Ramos (cell line): ENCODE measurements at regions not wholly inside any gene's neighbourhood (a gene's known extent, or its start where the extent isn't known, plus 50 kb on each side); places are given as distances from the start of the nearest gene placed in this dataset.

Experiments used
- in situ Hi-C: fragments of 300-500 bp; cut with MboI; formaldehyde crosslinking; loops from one replicate; pipeline ENCODE4 v1.14.3; 2022; ENCODE audit warnings: low sequenced_read_pairs; ENCODE audit not compliant: unreplicated experiment

- in situ Hi-C loops, result no loop called here
Measured at GRCh38 chr2:240308111-240308651, 127.3 kb upstream of the GPC1 start.

- in situ Hi-C loops, result no loop called here
Measured at GRCh38 chr2:240309214-240309613, 126.2 kb upstream of the GPC1 start.

- in situ Hi-C loops, result no loop called here
Measured at GRCh38 chr2:240310201-240310600, 125.3 kb upstream of the GPC1 start.

GRCh38 chr2:240310645-240311044 lies 124.8 kb upstream of the GPC1 start:
- in situ Hi-C loops, result no loop called here

DNA sequence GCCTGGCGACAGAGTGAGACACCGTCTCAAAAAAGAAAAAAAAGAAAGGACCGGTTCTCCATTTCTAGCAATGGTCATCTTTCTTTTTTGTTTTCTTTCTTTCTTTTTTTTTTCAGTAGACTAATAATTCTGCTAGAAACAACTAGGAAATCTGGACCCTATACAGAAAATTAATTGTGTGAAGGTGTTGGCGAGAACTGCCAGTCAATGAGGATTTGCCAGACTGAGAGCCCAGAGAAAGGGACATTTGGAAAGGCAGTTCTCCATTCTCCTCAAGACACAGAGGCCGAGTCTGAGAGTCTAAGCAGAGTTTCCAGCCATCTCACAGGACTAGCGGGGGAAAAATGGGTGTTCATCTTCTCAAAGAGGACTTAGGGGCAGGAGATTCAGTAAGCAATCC lies 123.6 kb upstream of the GPC1 start:
- in situ Hi-C loops, result no loop called here

DNA sequence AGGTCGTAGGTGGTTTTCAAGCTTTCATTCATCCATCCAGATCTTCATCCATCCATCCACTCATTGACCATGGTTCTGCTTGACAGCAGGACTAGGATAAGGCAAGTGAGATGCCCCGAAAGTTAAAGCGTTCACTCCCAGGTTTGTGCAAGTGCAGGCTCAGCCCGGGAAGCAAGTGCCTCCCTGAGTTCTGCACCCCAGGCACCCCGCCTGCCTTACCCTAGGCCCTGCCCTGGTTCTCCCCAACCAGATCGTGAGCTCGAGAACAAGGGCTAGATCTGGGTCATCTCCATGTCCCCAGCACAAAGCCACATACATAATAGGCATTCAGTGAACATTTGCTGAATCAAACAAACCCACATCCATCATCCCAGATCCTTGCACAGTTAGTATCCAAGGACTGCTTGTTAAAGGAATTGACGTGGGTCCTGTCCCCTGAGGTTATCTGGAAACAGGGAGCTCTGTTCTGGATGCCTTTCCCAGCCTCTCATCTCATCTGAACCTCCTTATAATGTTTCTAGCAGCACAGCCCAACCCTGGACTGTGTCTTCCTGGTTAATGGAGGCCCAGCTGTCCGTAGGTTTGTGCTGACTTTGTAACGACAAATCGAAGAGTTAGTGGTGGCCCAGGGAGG lies 116.1 kb upstream of the GPC1 start:
- in situ Hi-C loops, result no loop called here

DNA sequence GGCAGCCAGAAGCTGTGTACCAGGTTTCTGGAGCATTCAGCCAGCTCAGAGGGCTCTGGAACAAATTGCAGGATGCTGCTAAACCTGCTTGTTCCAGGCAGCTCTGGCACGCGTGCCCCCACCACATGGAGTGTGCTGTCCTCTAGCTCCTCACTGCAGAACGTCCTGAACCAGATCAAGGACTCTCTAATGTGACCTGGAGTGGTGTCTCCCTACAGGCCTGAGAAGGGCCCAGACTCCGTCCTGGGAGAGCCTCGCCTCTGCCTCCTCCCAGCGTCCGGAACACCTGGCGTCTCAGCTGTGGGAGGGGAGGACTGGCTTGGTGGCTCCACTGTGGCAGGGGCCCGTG lies 115.6 kb upstream of the GPC1 start:
- in situ Hi-C loops, result no loop called here

- in situ Hi-C loops, result no loop called here
Measured at GRCh38 chr2:240320204-240320993, 115.1 kb upstream of the GPC1 start.

DNA sequence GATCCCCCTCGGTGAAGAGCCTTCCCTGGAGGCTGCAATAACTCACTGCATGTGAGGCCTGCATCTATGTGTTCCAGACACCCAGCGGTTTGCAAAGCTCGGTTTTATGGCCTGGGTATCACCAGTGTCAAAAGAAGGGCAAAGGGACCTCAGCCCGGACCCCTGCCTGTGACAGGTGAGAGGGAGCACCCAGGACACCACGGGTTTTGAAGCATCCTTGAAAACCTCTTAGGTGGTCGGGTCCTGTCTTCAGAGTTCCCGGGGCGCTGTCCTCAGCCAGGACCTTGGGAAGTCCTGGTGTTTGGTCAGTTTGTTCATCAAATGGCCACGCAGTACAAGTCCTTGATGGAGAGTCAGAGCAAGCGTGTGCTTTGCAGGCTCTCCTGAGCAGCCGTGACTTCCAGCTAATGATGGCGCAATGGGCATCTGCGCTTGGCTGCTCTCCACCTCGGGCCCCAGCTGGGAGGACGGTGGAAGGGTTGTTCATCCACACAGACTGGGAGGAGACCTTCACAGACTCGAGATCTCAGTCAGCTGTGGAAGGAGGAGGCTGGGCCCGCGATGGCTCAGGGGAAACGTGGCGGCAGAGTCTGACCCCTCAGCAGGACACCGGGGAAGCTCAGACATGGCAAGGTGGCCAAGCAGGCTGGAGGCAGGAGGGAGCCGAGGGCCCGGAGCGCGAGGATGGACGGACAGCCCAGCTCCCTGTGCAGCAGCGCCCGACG lies 113.1 kb upstream of the GPC1 start:
- in situ Hi-C loops, result no loop called here

DNA sequence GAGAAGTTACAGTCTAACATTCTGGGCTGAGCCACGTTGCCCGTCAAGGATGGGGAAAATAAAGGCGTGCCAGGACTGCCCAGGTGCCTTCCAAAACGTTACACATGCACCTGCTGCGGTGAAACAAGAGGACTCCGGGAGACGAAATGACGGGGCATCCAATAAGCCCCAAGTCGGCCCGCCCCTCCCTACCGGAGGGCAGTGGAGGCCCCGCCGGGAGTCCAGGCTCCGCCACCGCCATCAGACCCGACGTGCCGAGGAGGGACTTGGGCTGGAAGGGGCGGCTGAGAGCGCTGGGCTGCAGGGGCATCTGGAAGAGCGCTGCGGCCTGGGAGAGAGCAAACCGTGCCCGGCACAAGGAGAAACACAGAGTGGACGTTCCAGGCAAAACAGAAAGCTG lies 112.5 kb upstream of the GPC1 start:
- in situ Hi-C loops, result no loop called here

- in situ Hi-C loops, result no loop called here
Measured at GRCh38 chr2:240323601-240324291, 111.7 kb upstream of the GPC1 start.

- in situ Hi-C loops, result no loop called here
Measured at GRCh38 chr2:240324312-240325015, 111.0 kb upstream of the GPC1 start.

DNA sequence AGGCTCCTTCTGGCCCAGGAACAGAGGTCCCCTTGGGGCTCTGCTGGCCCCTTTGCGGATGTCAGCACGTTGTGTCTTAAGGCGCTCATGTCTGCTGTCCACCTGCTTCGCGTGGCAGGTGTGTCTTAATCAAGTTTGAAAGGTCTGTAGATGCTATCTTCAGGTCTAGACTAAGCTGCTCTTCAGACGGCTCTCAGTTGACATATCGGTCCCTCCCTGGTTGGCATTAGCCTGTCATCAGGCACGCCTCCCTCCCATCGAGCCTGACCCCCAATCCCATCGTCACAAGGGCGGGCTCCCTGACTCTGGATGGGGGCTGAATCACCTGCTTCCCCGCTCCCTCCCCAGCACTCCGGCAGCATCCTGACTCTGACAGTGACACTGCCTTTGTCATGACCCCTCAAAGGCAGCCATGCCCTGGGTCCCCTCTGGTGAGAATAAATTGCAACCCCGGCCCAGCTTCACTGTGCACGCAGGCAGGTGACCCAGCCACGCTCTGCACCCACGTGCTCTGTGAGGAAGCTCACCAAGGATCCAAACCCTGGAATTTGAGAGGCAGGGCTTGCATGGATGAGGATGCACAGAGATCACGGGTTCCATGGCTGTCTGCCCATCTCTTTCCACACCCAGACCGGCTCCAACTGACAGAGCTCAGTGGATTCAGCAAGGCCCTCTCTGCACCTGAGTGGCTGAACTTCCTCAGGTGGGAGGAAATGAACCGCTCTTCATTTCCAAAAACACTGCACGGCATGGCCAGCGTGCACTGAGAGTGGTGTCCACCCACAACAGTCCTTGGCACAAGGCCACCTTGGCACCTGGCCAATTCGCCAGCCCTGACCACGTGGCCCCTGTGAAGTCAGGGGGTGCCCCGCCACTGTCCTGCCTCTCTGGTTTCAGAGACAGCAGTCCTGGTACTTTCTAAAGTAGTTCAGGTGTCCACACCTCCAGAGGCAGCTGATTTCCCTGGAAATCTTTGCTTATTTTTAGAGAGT lies 110.2 kb upstream of the GPC1 start:
- in situ Hi-C loops, result no loop called here

DNA sequence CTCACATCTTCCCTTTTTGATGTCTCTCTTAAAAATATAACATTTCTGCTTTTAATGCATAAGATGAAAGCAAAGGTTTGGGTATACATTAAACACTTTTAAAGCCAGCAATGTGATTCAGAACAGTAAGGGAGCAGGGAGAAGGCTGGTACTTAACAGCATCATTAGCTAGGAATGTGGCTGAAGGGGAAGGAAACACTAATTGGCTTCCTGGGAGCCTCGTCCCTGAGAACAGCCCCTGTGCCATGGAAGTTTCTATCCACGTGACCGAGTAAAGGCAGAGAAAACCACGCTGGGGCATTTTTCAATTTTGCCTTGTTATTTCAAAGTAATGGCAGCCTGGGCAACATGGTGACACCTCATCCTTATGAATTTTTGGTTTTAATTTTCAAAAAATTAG lies 109.2 kb upstream of the GPC1 start:
- in situ Hi-C loops, result no loop called here

GRCh38 chr2:240326886-240327285 lies 108.6 kb upstream of the GPC1 start:
- in situ Hi-C loops, result no loop called here

GRCh38 chr2:240327566-240327965 lies 107.9 kb upstream of the GPC1 start:
- in situ Hi-C loops, result no loop called here

GRCh38 chr2:240328526-240328925 lies 106.9 kb upstream of the GPC1 start:
- in situ Hi-C loops, result no loop called here

- in situ Hi-C loops, result no loop called here
Measured at GRCh38 chr2:240329116-240329665, 106.3 kb upstream of the GPC1 start.

- in situ Hi-C loops, result no loop called here
Measured at GRCh38 chr2:240329778-240330177, 105.7 kb upstream of the GPC1 start.
